Glomerular endothelial cell (primary cell): ENCODE measurements at regions not wholly inside any gene's neighbourhood (a gene's known extent, or its start where the extent isn't known, plus 50 kb on each side); places are given as distances from the start of the nearest gene placed in this dataset.
"Not testable (repeated sequence)": the region's sequence is repeated elsewhere in the genome, so short reads cannot be mapped to it uniquely, and the experiment has no call there.

Experiments used
- DNase-seq: peaks from one replicate; pipeline ENCODE4 v3.0.0-alpha.2; 2011; ENCODE audit warnings: low read depth, low spot score; ENCODE audit errors: extremely low read depth

GRCh38 chr10:9215121-9215520 is 1160.6 kb downstream of the GATA3 start:
- no peak for DNase-seq

GRCh38 chr10:9219860-9220259 is 1165.4 kb downstream of the GATA3 start:
- no peak for DNase-seq

GRCh38 chr10:9222917-9223316 is 1168.4 kb downstream of the GATA3 start:
- DNase-seq, result no peak

GRCh38 chr10:9227679-9228365 is 1173.3 kb downstream of the GATA3 start:
- DNase-seq, result no peak

GRCh38 chr10:9228771-9229170 is 1174.3 kb downstream of the GATA3 start:
- no peak for DNase-seq

- no peak for DNase-seq
Observed at GRCh38 chr10:9229702-9230244, 1175.3 kb downstream of the GATA3 start.

GRCh38 chr10:9230625-9231024 is 1176.1 kb downstream of the GATA3 start:
- DNase-seq, result no peak

GRCh38 chr10:9234191-9234590 is 1179.7 kb downstream of the GATA3 start:
- no peak for DNase-seq

GRCh38 chr10:9238041-9238440 is 1183.6 kb downstream of the GATA3 start:
- no peak for DNase-seq

- no peak for DNase-seq
Observed at GRCh38 chr10:9239298-9239697, 1184.8 kb downstream of the GATA3 start.

GRCh38 chr10:9243941-9244411 is 1189.5 kb downstream of the GATA3 start:
- no peak for DNase-seq

- no peak for DNase-seq
Observed at GRCh38 chr10:9244864-9245263, 1190.4 kb downstream of the GATA3 start.

- DNase-seq, result no peak
Observed at GRCh38 chr10:9253121-9253520, 1198.6 kb downstream of the GATA3 start.

- no peak for DNase-seq
Observed at GRCh38 chr10:9254353-9254752, 1199.9 kb downstream of the GATA3 start.

GRCh38 chr10:9260690-9261089 is 1206.2 kb downstream of the GATA3 start:
- no peak for DNase-seq

- DNase-seq, result no peak
Observed at GRCh38 chr10:9262770-9263169, 1208.3 kb downstream of the GATA3 start.

GRCh38 chr10:9268176-9268575 is 1213.7 kb downstream of the GATA3 start:
- DNase-seq, result no peak

GRCh38 chr10:9273126-9273833 is 1218.8 kb downstream of the GATA3 start:
- DNase-seq, result not testable (repeated sequence)

GRCh38 chr10:9274206-9274755 is 1219.8 kb downstream of the GATA3 start:
- no peak for DNase-seq

- no peak for DNase-seq
Observed at GRCh38 chr10:9275861-9276260, 1221.4 kb downstream of the GATA3 start.

- no peak for DNase-seq
Observed at GRCh38 chr10:9285690-9286089, 1231.2 kb downstream of the GATA3 start.

- DNase-seq, result no peak
Observed at GRCh38 chr10:9289811-9290210, 1235.3 kb downstream of the GATA3 start.
